ENCODE measurements at regions not wholly inside any gene's neighbourhood (a gene's known extent, or its start where the extent isn't known, plus 50 kb on each side); places are given as distances from the start of the nearest gene placed in this dataset.

DNA sequence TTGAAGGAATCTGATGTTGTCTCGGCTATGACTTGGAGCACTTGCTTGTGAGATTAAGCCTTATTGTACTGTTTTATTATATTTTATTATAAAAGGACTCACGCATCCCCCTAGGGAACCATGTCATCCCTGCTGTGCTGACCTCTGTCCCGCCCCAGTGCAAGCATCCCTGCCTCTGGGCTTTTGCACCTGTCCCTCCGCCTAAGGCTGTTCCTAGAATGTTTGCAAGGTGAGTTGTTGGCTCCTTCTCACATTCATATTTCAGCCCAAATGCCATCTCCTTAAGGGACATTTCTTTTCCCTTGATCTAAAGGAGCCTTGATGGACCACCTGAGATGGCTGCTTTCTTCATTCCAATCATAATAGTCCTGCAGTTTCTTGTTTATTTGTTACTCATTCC lies 236.9 kb upstream of the IGFBP3 start:
- CTCF ChIA-PET: no interaction called here
- TF ChIP-seq FOXA1 (IDR thresholded peaks at IDR 0.05): no peak
- no peak for TF ChIP-seq ZNF384 (IDR thresholded peaks at IDR 0.05)
- TF ChIP-seq, protein P1, sequence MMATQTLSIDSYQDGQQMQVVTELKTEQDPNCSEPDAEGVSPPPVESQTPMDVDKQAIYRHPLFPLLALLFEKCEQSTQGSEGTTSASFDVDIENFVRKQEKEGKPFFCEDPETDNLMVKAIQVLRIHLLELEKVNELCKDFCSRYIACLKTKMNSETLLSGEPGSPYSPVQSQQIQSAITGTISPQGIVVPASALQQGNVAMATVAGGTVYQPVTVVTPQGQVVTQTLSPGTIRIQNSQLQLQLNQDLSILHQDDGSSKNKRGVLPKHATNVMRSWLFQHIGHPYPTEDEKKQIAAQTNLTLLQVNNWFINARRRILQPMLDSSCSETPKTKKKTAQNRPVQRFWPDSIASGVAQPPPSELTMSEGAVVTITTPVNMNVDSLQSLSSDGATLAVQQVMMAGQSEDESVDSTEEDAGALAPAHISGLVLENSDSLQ (IDR thresholded peaks at IDR 0.05): no peak
- no peak for TF ChIP-seq BHLHE40 (IDR thresholded peaks at IDR 0.05; ENCODE audit: borderline replicate concordance)
- TF ChIP-seq ARNT (IDR thresholded peaks at IDR 0.05): no peak
- no peak for TF ChIP-seq ELF4 (IDR thresholded peaks at IDR 0.05)
- no peak for TF ChIP-seq FOXK2 (IDR thresholded peaks at IDR 0.05)
- TF ChIP-seq LEF1 (IDR thresholded peaks at IDR 0.05; ENCODE audit: borderline replicate concordance): no peak
- no peak for DNase-seq (ENCODE audit: extremely low spot score)
- POLR2A ChIA-PET: no interaction called here

DNA sequence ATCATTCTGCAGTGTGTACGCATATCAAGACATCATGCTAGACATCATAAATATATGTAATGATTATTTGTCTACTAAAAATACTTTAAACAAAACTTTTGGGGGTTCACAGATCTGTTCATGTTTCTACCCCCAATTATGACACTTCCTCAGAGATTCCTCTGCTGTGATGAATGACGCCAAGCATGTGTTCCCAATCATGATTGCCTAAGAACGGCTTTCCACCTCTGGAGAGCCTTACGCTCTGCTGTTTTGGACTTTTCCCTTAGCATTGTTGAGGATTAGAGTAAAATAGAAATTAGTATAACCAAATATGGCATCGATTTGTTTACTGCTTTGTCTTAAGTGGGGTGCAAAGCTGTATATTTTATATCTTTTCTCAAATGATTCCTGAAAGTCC lies 236.3 kb upstream of the IGFBP3 start:
- no peak for DNase-seq (ENCODE audit: extremely low spot score)
- ChIA-PET CTCF (no interaction called here), POLR2A (no interaction called here)
- TF ChIP-seq FOXM1 (IDR thresholded peaks at IDR 0.05; ENCODE audit: borderline replicate concordance) (no peak), NFRKB (IDR thresholded peaks at IDR 0.05) (no peak), FOXA1 (IDR thresholded peaks at IDR 0.05) (no peak), TARDBP (IDR thresholded peaks at IDR 0.05) (no peak), BHLHE40 (IDR thresholded peaks at IDR 0.05; ENCODE audit: borderline replicate concordance) (no peak), HDGF (IDR thresholded peaks at IDR 0.05; ENCODE audit: borderline replicate concordance) (no peak), LEF1 (IDR thresholded peaks at IDR 0.05; ENCODE audit: borderline replicate concordance) (no peak), FOXK2 (IDR thresholded peaks at IDR 0.05) (no peak), L3MBTL2 (conservative IDR thresholded peaks at IDR 0.05) (no peak), ZNF384 (IDR thresholded peaks at IDR 0.05) (no peak), CTBP1 (IDR thresholded peaks at IDR 0.05; ENCODE audit: borderline replicate concordance) (no peak), ELF4 (IDR thresholded peaks at IDR 0.05) (no peak), SP1 (IDR thresholded peaks at IDR 0.05) (no peak), SUZ12 (IDR thresholded peaks at IDR 0.05) (no peak), ARNT (IDR thresholded peaks at IDR 0.05) (no peak)
- TF ChIP-seq, protein P1 (IDR thresholded peaks at IDR 0.05): no peak

DNA sequence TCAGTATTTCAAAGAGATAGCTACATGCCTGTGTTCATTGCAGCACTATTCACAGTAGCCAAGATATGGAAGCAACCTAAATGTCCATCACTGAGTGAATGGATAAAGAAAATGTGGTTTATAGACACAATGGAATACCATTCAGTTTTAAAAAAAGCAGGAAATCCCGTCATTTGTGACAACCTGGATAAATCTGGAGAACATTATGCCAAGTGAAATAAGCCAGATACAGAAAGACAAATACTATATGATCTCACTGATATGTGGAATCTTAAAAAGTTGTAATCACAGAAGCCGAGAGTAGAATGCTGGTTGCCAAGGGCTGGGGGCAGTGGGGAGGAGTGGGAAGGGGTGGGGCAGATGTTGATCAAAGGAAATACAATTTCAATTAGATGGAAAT lies 235.8 kb upstream of the IGFBP3 start:
- TF ChIP-seq SUZ12 (IDR thresholded peaks at IDR 0.05) (no peak), TARDBP (IDR thresholded peaks at IDR 0.05) (no peak), BHLHE40 (IDR thresholded peaks at IDR 0.05; ENCODE audit: borderline replicate concordance) (no peak), ARNT (IDR thresholded peaks at IDR 0.05) (no peak), SP1 (IDR thresholded peaks at IDR 0.05) (no peak), NFRKB (IDR thresholded peaks at IDR 0.05) (no peak), ELF4 (IDR thresholded peaks at IDR 0.05) (no peak), LEF1 (IDR thresholded peaks at IDR 0.05; ENCODE audit: borderline replicate concordance) (no peak), FOXK2 (IDR thresholded peaks at IDR 0.05) (no peak), ZNF384 (IDR thresholded peaks at IDR 0.05) (no peak), HDGF (IDR thresholded peaks at IDR 0.05; ENCODE audit: borderline replicate concordance) (no peak), FOXA1 (IDR thresholded peaks at IDR 0.05) (no peak), L3MBTL2 (conservative IDR thresholded peaks at IDR 0.05) (no peak), FOXM1 (IDR thresholded peaks at IDR 0.05; ENCODE audit: borderline replicate concordance) (no peak), CTBP1 (IDR thresholded peaks at IDR 0.05; ENCODE audit: borderline replicate concordance) (no peak)
- TF ChIP-seq, protein P1 (IDR thresholded peaks at IDR 0.05): no peak
- ChIA-PET CTCF (no interaction called here), POLR2A (no interaction called here)
- DNase-seq (ENCODE audit: extremely low spot score): no peak

DNA sequence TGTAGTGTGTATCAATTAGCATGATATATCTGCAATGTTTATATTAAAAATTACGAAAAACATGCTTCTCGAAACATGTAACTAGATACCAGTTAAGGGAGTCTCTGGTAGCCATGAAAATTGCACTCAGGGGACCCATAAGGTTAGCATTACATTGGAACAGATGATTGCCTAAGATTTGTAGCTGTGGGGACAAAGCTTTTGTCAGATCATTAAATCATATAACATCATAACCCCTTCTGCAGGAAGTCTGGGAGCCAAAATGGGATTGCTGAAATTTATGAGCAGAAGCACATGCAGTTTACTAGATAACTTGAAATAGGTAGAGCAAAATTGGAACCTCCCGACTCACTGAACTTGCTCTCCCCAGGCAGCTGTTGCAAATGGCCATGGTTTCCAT lies 235.0 kb upstream of the IGFBP3 start:
- POLR2A ChIA-PET: no interaction called here
- DNase-seq (ENCODE audit: extremely low spot score): no peak
- CTCF ChIA-PET: no interaction called here
- TF ChIP-seq TARDBP (IDR thresholded peaks at IDR 0.05) (no peak), ZNF384 (IDR thresholded peaks at IDR 0.05) (no peak), SUZ12 (IDR thresholded peaks at IDR 0.05) (no peak), LEF1 (IDR thresholded peaks at IDR 0.05; ENCODE audit: borderline replicate concordance) (no peak), SP1 (IDR thresholded peaks at IDR 0.05) (no peak), CTBP1 (IDR thresholded peaks at IDR 0.05; ENCODE audit: borderline replicate concordance) (no peak), BHLHE40 (IDR thresholded peaks at IDR 0.05; ENCODE audit: borderline replicate concordance) (no peak), ARNT (IDR thresholded peaks at IDR 0.05) (no peak), ELF4 (IDR thresholded peaks at IDR 0.05) (no peak), FOXA1 (IDR thresholded peaks at IDR 0.05) (no peak), NFRKB (IDR thresholded peaks at IDR 0.05) (no peak), FOXM1 (IDR thresholded peaks at IDR 0.05; ENCODE audit: borderline replicate concordance) (no peak), L3MBTL2 (conservative IDR thresholded peaks at IDR 0.05) (no peak), FOXK2 (IDR thresholded peaks at IDR 0.05) (no peak), HDGF (IDR thresholded peaks at IDR 0.05; ENCODE audit: borderline replicate concordance) (no peak)
- TF ChIP-seq, protein P1 (IDR thresholded peaks at IDR 0.05): no peak

DNA sequence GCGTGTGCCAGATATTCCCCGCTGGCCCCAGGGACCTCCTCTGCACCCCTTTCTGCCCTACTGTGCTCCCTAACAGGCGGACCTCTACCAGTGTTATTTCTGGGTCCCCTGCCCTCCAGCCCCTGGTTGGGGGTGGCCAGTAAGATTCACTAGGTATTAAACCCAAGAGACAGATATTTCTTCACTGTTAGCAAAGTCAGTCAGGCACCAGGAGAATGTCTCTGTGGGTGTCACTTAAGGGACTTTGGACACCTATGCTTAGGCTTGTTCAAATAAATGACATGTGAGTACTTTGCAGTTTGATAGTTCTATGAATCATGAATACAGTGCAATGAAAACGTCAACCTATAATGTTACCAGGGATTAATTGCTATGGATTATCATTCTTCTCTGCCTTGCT lies 234.3 kb upstream of the IGFBP3 start:
- DNase-seq (ENCODE audit: extremely low spot score): no peak
- ChIA-PET CTCF (no interaction called here), POLR2A (no interaction called here)
- TF ChIP-seq, protein P1 (IDR thresholded peaks at IDR 0.05): peak; percentile 68
- no peak for TF ChIP-seq SP1 (IDR thresholded peaks at IDR 0.05)

Data from HEK293T (cell line).